T-helper 2 cell treated with Interferon-gamma antibody and Interleukin-4, amounts not matched to agents 5 μg/mL and 100 μg/mL, for 36 hours (primary cell): ENCODE measurements at regions not wholly inside any gene's neighbourhood (a gene's known extent, or its start where the extent isn't known, plus 50 kb on each side); places are given as distances from the start of the nearest gene placed in this dataset.

Experiments used
- DNase-seq: peaks from one replicate; pipeline ENCODE4 v3.0.0; 2021; ENCODE audit warnings: low spot score
- H3K27ac Mint-ChIP-seq: one replicate; pipeline ENCODE4 v1.8.0; 2021; ENCODE audit warnings: mild to moderate bottlenecking, mixed read lengths
- H3K27me3 Mint-ChIP-seq: one replicate; pipeline ENCODE4 v1.8.0; 2021; ENCODE audit warnings: low read depth, mixed read lengths
- H3K36me3 Mint-ChIP-seq: one replicate; pipeline ENCODE4 v1.8.0; 2021; ENCODE audit warnings: low read depth, mixed read lengths
- H3K4me1 Mint-ChIP-seq: one replicate; pipeline ENCODE4 v1.8.0; 2021; ENCODE audit warnings: low read depth, mixed read lengths
- H3K4me3 Mint-ChIP-seq: one replicate; pipeline ENCODE4 v1.8.0; 2022; ENCODE audit warnings: mild to moderate bottlenecking, moderate library complexity, mixed read lengths
- H3K9me3 Mint-ChIP-seq: one replicate; pipeline ENCODE4 v1.8.0; 2021; ENCODE audit warnings: mixed read lengths

DNA sequence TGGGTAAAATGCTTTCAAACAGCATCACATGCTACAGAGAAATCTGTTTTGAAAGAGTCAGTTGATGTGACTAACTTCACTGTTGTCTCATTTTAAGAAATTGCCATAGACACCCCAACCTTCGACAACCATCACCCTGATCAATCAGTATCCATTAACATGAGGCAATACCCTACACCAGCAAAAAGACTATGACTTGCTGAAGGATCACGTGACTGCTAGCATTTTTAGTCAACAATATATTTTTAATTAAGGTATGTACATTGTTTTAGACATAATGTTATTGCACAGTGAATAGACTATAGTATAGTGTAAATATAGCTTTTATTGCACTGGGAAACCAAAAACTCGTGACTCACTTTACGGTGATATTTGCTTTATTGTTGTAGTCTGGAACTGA, 200.0 kb upstream of the ARHGAP24 start:
- Mint-ChIP-seq H3K9me3 (peaks cover 11% of the 10 kb centered on the region), H3K4me1 (no peaks in the 10 kb centered on the region), H3K27ac (no peak overlapping the region), H3K27me3 (no peaks in the 10 kb centered on the region), H3K36me3 (no peaks in the 10 kb centered on the region), H3K4me3 (no peak overlapping the region)
- DNase-seq, result no peak

DNA sequence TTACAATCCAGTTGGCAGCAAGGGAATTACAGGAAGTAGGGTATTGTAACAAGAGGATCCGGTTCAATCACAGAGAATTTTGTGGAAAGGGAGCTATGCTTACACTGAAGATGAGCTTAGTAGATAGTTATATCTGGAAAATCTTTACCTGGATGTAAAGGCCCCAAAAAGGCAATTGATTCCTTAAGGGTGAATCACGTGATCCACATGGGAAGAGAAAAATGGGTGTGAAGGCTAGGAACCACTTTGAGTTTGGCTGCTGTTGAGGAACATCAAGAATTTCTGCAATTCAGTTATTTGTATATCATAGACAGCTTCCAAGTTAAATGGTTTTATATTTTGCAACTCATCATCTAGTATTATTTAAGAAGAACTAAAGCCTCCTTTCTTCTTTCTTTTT, 194.0 kb upstream of the ARHGAP24 start:
- no peaks in the 10 kb centered on the region for H3K27me3 Mint-ChIP-seq
- no peaks in the 10 kb centered on the region for H3K4me1 Mint-ChIP-seq
- H3K27ac Mint-ChIP-seq, result no peak overlapping the region
- no peaks in the 10 kb centered on the region for H3K9me3 Mint-ChIP-seq
- no peak overlapping the region for H3K4me3 Mint-ChIP-seq
- DNase-seq, result no peak
- no peaks in the 10 kb centered on the region for H3K36me3 Mint-ChIP-seq

DNA sequence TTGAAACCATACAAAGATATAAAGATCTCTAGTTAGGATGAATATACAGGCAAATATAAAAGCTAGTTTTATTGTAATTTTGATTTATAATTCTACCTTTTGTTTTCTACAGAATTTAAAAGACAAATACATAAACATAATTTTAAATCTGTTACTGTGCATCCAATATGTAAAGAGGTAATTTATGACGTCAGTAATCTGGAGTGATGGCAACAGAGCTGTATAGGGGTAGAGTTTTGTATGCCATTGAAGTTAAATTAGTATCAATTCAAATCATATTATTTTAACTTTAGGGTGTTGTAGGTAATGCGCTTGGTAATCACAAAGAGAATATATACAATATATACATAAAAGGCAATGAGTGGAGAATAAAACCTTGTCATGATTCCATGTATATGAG, 183.7 kb upstream of the ARHGAP24 start:
- no peak for DNase-seq
- Mint-ChIP-seq H3K4me3 (no peak overlapping the region), H3K27me3 (no peaks in the 10 kb centered on the region), H3K36me3 (no peaks in the 10 kb centered on the region), H3K9me3 (no peaks in the 10 kb centered on the region), H3K27ac (no peak overlapping the region), H3K4me1 (no peaks in the 10 kb centered on the region)

GRCh38 chr4:85298037-85298436, 176.9 kb upstream of the ARHGAP24 start:
- DNase-seq, result no peak
- Mint-ChIP-seq H3K27me3 (no peaks in the 10 kb centered on the region), H3K4me1 (no peaks in the 10 kb centered on the region), H3K36me3 (no peaks in the 10 kb centered on the region), H3K27ac (no peak overlapping the region), H3K9me3 (no peaks in the 10 kb centered on the region), H3K4me3 (no peak overlapping the region)

GRCh38 chr4:85302193-85302736, 172.7 kb upstream of the ARHGAP24 start:
- H3K9me3 Mint-ChIP-seq, result no peaks in the 10 kb centered on the region
- no peak overlapping the region for H3K27ac Mint-ChIP-seq
- H3K36me3 Mint-ChIP-seq, result no peaks in the 10 kb centered on the region
- no peak overlapping the region for H3K4me3 Mint-ChIP-seq
- H3K27me3 Mint-ChIP-seq, result no peaks in the 10 kb centered on the region
- H3K4me1 Mint-ChIP-seq, result no peaks in the 10 kb centered on the region
- DNase-seq, result no peak

DNA sequence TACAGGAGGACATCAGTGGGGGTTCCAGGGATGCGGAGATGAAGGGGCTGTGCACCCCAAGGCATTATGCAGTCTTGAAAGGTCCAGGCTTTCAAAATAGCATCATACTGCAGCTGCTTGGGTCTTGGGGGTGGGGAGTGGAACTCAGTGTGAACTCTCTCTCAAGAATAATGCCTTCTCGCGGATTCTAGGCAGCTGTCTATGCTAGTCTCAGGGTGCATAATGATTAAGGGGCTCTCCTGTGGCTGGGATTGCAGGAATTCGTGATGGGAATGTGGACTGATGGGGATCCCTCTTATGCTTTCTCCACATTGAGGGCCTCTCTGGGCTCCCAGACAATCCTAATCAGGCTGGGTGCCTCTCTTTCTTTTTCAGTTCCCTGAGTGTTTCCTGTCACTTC, 172.2 kb upstream of the ARHGAP24 start:
- Mint-ChIP-seq H3K27ac (no peak overlapping the region), H3K27me3 (no peaks in the 10 kb centered on the region), H3K36me3 (no peaks in the 10 kb centered on the region), H3K4me1 (no peaks in the 10 kb centered on the region), H3K4me3 (no peak overlapping the region), H3K9me3 (no peaks in the 10 kb centered on the region)
- DNase-seq, result no peak

- H3K9me3 Mint-ChIP-seq, result peaks cover 16% of the 10 kb centered on the region
- no peaks in the 10 kb centered on the region for H3K27me3 Mint-ChIP-seq
- no peaks in the 10 kb centered on the region for H3K4me1 Mint-ChIP-seq
- H3K4me3 Mint-ChIP-seq, result no peak overlapping the region
- no peaks in the 10 kb centered on the region for H3K36me3 Mint-ChIP-seq
- no peak overlapping the region for H3K27ac Mint-ChIP-seq
- DNase-seq, result no peak
These were observed 156.5 kb upstream of the ARHGAP24 start for GRCh38 chr4:85318415-85318814.

DNA sequence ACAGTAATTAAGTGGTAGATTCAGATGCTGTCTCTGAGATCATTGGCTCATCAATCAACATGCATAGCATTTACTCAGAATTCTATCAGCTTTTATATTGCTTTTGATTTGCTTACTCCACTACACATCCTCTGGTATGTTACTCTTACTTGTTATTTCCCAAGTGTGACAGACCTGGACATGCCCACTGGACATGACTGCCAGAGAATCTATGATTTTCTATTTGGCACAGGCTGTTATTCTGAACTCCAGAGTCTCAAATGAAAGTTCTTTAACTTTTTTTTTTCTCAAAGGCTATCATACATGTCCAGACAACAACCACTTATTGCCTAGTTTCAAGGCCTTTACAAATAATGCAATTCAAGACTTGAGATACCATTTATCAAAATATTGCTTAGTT, 116.1 kb upstream of the ARHGAP24 start:
- H3K9me3 Mint-ChIP-seq, result peaks cover 6% of the 10 kb centered on the region
- no peak overlapping the region for H3K4me3 Mint-ChIP-seq
- H3K27me3 Mint-ChIP-seq, result no peaks in the 10 kb centered on the region
- DNase-seq, result no peak
- H3K27ac Mint-ChIP-seq, result no peak overlapping the region
- H3K36me3 Mint-ChIP-seq, result no peaks in the 10 kb centered on the region
- no peaks in the 10 kb centered on the region for H3K4me1 Mint-ChIP-seq

- no peak for DNase-seq
- H3K27ac Mint-ChIP-seq, result no peak overlapping the region
- no peaks in the 10 kb centered on the region for H3K27me3 Mint-ChIP-seq
- no peaks in the 10 kb centered on the region for H3K4me1 Mint-ChIP-seq
- no peaks in the 10 kb centered on the region for H3K9me3 Mint-ChIP-seq
- no peak overlapping the region for H3K4me3 Mint-ChIP-seq
- H3K36me3 Mint-ChIP-seq, result no peaks in the 10 kb centered on the region
These were observed 112.4 kb upstream of the ARHGAP24 start for GRCh38 chr4:85362550-85362949.

- H3K27me3 Mint-ChIP-seq, result no peaks in the 10 kb centered on the region
- H3K4me3 Mint-ChIP-seq, result no peak overlapping the region
- H3K9me3 Mint-ChIP-seq, result no peaks in the 10 kb centered on the region
- H3K27ac Mint-ChIP-seq, result no peak overlapping the region
- H3K36me3 Mint-ChIP-seq, result no peaks in the 10 kb centered on the region
- no peaks in the 10 kb centered on the region for H3K4me1 Mint-ChIP-seq
- no peak for DNase-seq
These were observed 107.1 kb upstream of the ARHGAP24 start for GRCh38 chr4:85367815-85368214.

DNA sequence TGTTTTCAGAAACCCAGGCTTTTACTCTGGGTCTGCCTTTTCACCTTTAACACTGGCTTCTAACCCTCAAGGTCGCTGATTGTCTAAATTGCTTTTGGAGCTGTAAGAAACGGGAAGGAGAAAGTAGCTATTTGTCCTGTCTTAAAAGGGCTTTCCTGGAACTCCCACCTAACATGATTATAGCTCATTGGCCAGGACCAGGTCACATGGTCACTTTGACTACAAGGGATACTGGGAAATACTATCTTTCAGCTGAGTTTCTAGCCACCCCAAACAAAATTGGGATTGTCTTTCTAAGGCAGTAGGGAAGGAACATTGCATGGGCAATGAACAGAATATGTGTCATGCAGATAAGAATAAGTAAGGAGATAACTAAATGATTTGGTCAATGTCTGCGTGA, 106.7 kb upstream of the ARHGAP24 start:
- Mint-ChIP-seq H3K4me3 (no peak overlapping the region), H3K27me3 (no peaks in the 10 kb centered on the region), H3K27ac (no peak overlapping the region), H3K4me1 (no peaks in the 10 kb centered on the region), H3K36me3 (no peaks in the 10 kb centered on the region), H3K9me3 (no peaks in the 10 kb centered on the region)
- no peak for DNase-seq

GRCh38 chr4:85368932-85369331, 106.0 kb upstream of the ARHGAP24 start:
- Mint-ChIP-seq H3K9me3 (no peaks in the 10 kb centered on the region), H3K36me3 (no peaks in the 10 kb centered on the region), H3K4me3 (no peak overlapping the region), H3K4me1 (no peaks in the 10 kb centered on the region), H3K27me3 (no peaks in the 10 kb centered on the region), H3K27ac (no peak overlapping the region)
- DNase-seq, result no peak

GRCh38 chr4:85369703-85370380, 105.1 kb upstream of the ARHGAP24 start:
- H3K4me3 Mint-ChIP-seq, result no peak overlapping the region

GRCh38 chr4:85370400-85371032, 104.4 kb upstream of the ARHGAP24 start:
- H3K27me3 Mint-ChIP-seq, result no peaks in the 10 kb centered on the region
- H3K36me3 Mint-ChIP-seq, result no peaks in the 10 kb centered on the region
- H3K27ac Mint-ChIP-seq, result no peak overlapping the region
- H3K4me3 Mint-ChIP-seq, result no peak overlapping the region
- no peaks in the 10 kb centered on the region for H3K4me1 Mint-ChIP-seq
- no peak for DNase-seq
- no peaks in the 10 kb centered on the region for H3K9me3 Mint-ChIP-seq

More at GRCh38 chr4:85369703-85370380, 105.1 kb upstream of the ARHGAP24 start:
- Mint-ChIP-seq H3K27me3 (no peaks in the 10 kb centered on the region), H3K4me1 (no peaks in the 10 kb centered on the region), H3K9me3 (no peaks in the 10 kb centered on the region), H3K36me3 (no peaks in the 10 kb centered on the region), H3K27ac (no peak overlapping the region)
- DNase-seq, result no peak

GRCh38 chr4:85372966-85373365, 102.0 kb upstream of the ARHGAP24 start:
- H3K36me3 Mint-ChIP-seq, result no peaks in the 10 kb centered on the region
- no peaks in the 10 kb centered on the region for H3K27me3 Mint-ChIP-seq
- no peaks in the 10 kb centered on the region for H3K4me1 Mint-ChIP-seq
- no peaks in the 10 kb centered on the region for H3K9me3 Mint-ChIP-seq
- no peak for DNase-seq
- H3K27ac Mint-ChIP-seq, result no peak overlapping the region
- H3K4me3 Mint-ChIP-seq, result no peak overlapping the region
